Right ventricle myocardium inferior (tissue), 1 donor: ENCODE measurements at regions not wholly inside any gene's neighbourhood (a gene's known extent, or its start where the extent isn't known, plus 50 kb on each side); places are given as distances from the start of the nearest gene placed in this dataset.
A peak's percentile ranks its signal among the peaks of the same experiment; 100 is the strongest.

ENCODE experiments used
- ATAC-seq: fragments of 200-7000 bp; cut with Tn5 transposase; one replicate; pipeline ENCODE4 v1.9.1; 2020; ENCODE audit warnings: mild to moderate bottlenecking, moderate library complexity
- DNase-seq: peaks from one replicate; pipeline ENCODE4 v3.0.0; 2021; ENCODE audit errors: missing footprints
- intact Hi-C: fragments of 100-400 bp; cut with DNase I; formaldehyde crosslinking; loops from one replicate; pipeline ENCODE4 v1.11.0; 2022
- donor health status: DM: no; HTN: yes; CAD: no; lungs with severe emphysema.

DNA sequence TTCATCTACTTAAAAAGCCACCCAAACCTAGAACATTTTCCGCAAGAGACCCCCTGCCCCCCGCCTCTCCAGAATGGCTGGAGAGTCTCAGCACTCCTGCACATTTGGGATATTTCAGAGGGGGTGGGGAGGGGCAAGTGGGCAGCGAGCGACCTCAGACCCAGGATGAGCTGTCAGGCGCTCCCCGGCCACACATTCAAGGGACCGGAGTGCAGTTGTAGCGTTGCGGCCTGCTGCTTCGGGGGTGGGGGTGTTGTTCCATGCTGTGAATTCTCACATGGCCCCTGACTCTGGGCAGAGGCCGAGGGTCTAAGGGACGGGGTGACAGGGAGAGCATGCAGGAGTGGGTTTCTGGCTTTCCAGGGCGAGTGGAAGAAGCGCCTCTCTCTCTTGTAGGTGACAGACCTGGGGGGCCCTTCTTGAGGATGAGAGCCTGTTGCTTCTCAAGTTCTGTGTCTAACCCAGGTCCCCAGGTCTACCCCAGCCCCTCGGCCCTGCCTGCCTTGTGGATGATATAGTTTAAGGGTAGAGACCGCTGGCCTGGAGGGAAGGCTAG is 231.2 kb downstream of the SEC14L1 start:
- DNase-seq: peak; percentile 70
- intact Hi-C loops: loop anchor here (2.0 kb wide), 1 partner anchor 21 kb away; no protein-coding TSS in a partner anchor
- ATAC-seq: no peak

- intact Hi-C loops: loop anchor here (1.0 kb wide), 1 partner anchor 17 kb away; no protein-coding TSS in a partner anchor
- ATAC-seq (peak; percentile 68), DNase-seq (peak; percentile 95)
Measured at GRCh38 chr17:77372444-77373298, 231.9 kb downstream of the SEC14L1 start.

DNA sequence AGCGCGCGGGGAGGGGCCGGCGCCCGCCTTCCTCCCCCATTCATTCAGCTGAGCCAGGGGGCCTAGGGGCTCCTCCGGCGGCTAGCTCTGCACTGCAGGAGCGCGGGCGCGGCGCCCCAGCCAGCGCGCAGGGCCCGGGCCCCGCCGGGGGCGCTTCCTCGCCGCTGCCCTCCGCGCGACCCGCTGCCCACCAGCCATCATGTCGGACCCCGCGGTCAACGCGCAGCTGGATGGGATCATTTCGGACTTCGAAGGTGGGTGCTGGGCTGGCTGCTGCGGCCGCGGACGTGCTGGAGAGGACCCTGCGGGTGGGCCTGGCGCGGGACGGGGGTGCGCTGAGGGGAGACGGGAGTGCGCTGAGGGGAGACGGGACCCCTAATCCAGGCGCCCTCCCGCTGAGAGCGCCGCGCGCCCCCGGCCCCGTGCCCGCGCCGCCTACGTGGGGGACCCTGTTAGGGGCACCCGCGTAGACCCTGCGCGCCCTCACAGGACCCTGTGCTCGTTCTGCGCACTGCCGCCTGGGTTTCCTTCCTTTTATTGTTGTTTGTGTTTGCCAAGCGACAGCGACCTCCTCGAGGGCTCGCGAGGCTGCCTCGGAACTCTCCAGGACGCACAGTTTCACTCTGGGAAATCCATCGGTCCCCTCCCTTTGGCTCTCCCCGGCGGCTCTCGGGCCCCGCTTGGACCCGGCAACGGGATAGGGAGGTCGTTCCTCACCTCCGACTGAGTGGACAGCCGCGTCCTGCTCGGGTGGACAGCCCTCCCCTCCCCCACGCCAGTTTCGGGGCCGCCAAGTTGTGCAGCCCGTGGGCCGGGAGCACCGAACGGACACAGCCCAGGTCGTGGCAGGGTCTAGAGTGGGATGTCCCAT is 232.8 kb downstream of the SEC14L1 start:
- intact Hi-C loops: loop anchor here (1.0 to 2.0 kb wide), 2 partner anchors 16 to 43 kb away; no protein-coding TSS in a partner anchor
- ATAC-seq (peak; percentile 11), DNase-seq (peak; percentile 78)

DNA sequence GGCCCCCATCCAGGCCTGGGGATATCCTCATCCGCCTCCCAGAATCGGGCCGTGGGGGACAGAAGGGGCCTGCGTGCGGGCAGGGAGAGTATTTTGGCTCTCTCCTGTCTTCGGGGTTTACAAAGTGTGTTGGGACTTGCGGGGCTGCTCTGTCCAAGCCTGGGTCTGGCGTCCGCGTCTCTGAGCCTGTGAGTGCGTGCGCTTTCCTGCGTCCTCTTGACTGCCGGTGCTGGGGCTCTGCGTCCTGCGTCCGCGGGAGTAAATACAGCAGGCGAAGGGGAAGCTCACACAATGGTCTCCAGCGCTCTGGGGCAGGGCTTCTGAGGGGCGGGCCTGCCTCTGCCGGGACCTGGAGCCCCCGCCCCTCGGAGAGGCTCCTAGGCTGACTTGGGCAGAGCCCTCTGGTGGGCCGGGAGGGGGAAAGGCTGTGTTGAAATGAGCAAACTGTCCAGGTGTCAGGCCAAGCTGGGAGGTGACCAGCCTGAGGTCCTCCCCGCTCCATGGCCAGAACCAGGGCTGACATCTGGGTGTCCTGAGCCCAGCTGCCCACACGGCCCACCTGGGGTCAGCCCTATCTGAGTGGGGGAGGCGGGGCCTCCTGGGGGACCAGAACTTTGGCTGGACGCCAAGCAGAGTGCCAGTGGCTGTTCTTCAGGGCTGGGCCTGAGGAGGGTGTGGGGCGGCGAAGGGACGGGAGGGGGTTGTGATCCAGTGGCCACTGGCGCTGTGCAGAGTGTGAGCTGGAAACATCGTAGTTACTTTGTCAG is 233.6 kb downstream of the SEC14L1 start:
- intact Hi-C loops: loop anchor here (2.0 kb wide), 1 partner anchor 44 kb away; no protein-coding TSS in a partner anchor
- peak; percentile 77 for ATAC-seq
- peak; percentile 92 for DNase-seq

- DNase-seq: no peak
- no peak for ATAC-seq
- intact Hi-C loops: loop anchor here (2.0 kb wide), 1 partner anchor 45 kb away; no protein-coding TSS in a partner anchor
Measured at GRCh38 chr17:77375108-77375916, 234.5 kb downstream of the SEC14L1 start.

- ATAC-seq (no peak), DNase-seq (no peak)
- intact Hi-C loops: loop anchor here (2.0 kb wide), 1 partner anchor 45 kb away; no protein-coding TSS in a partner anchor
Measured at GRCh38 chr17:77375917-77376651, 235.3 kb downstream of the SEC14L1 start.

DNA sequence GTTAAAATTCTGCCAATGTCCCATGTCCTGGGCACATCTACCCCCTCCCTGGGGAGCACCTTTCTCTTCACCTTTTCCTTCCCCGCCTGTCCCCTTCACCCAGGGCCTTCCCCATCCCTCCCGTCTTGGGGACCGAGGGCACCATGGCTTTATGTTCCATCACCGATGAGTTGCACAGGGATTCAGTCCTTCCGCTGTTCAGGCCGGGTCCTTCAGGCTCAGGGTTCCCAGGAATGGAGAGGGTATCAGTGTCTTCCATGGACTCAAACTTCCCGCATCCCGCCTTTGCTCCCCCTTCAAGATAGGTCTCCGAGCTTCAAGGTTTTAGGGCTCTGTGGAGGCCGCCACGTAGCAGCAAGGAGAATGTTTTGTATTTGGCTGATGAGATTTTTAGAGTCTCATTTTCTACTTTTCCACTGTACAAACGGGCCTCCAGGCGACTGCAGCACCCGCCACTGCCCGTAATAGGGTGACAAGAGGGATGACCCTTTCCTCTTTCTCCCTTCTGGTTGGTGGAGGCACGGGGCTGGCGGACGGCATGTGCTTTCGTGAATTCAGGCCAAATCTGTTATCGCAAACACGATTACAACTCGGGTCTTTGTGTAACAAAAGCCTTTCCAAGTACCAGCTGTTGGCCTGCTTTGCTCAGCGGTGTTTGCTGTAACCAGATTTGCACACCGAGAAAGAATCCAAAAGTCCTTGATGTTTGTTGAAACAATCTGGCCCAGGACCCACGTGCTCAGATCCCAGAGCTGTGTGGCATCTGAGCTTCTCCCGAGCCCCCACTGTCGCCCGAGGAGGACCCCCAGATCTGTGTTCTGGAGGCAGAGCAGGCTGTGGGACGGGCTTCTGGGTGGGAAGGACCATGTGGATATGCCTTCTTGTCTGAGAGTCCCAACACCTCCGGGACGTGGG is 236.3 kb downstream of the SEC14L1 start:
- intact Hi-C loops: no loop called here
- DNase-seq (no peak), ATAC-seq (peak; percentile 9)

GRCh38 chr17:77377710-77378235 is 237.0 kb downstream of the SEC14L1 start:
- ATAC-seq: no peak
- intact Hi-C loops: no loop called here
- no peak for DNase-seq

DNA sequence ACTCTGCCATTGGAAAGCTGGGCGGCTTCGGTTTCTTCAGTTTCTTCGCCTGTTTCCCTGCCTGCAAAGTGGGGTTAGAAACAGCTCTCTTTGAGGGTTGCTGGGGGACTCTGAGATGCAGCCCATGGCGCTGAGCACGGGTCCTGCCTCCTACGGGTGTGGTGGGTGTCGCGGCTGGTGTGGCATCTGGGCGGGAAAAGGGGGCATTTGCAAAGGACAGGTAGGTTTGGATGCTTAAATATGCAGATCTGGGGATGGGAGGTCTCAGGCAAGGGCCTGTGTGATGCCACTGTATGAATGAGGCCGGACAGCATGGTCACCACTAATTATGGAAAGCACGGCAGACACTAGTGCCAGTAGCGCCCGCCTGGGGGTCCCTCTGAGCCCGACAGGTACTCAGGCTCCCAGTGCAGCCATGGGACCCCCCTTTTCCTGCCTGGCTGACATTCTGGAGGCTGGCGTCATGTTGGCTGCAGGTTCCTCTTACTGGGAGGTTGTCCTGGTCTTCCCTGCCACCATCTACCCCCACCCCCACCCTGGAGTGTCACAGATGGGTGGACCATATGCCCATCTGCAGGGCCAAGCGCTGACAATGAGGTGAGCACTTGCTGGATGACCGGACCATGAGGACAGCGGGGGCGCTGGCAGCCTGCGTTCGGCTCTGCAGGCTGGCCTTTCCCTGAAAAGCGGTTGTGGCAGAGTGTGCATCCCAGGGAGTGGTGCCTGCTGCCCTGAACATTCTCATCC is 237.7 kb downstream of the SEC14L1 start:
- no peak for DNase-seq
- ATAC-seq: no peak
- intact Hi-C loops: no loop called here

GRCh38 chr17:77379065-77379428 is 238.3 kb downstream of the SEC14L1 start:
- intact Hi-C loops: no loop called here
- ATAC-seq (no peak), DNase-seq (no peak)

DNA sequence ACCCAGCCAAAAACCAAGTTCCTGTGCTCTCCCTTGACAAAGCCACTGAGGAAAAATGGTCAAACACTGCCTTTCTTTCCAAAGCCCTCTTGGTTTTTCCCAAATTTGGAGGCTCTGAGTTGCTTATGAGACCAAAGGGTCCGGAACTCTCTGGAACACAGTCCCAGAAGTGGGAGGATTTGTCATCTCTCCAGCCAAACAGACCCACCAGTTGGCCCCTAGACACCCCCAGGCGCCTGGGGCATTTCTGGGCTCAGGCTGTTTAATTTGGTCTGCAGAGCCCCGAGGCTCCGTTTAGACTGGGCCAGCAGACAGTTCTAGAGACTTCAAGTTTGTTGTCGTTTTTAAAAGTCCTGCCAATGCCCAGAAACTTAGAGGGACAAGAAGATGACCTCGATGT is 239.1 kb downstream of the SEC14L1 start:
- no peak for ATAC-seq
- no peak for DNase-seq
- intact Hi-C loops: no loop called here

DNA sequence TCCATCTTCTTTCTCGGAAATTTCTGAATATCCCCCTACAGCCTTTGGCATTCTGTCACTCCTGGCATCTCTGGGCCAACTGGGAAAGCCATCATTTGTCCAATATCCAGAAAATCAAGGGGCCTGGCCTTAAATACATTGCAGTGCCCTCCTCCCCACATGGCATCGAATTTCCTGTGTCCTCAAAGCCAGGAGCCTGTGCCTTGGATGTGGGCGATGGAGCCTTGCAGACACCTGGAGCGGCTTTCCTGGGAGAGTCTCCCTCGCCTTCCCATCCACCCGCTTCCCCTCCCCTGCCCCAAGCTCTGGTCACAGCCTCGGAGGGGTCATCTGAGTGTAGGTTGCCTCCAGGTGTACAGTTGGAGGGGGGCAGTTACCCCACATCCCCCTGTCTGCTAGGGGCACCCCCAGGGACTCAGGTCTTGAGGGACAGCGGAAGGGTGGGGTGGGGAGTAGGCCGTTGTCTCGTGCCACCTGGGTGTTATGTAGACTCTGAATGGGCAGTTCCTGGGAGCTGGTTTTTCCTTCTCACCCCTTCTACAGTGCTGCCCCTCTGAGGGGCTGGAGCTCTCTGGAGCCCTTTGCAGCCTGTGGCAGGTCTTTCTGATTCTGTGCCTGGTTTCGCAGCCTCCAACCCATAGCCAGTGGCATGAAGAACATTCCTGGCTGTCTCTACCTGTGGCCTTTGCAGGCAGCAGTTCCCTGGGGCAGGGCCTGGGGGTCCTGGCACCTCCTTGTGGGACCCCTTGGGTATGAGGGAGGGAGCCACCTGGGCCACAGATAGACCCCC is 239.8 kb downstream of the SEC14L1 start:
- DNase-seq: no peak
- ATAC-seq: no peak
- intact Hi-C loops: no loop called here

- ATAC-seq (no peak), DNase-seq (no peak)
- intact Hi-C loops: no loop called here
Measured at GRCh38 chr17:77381185-77381700, 240.5 kb downstream of the SEC14L1 start.

- DNase-seq: no peak
- no peak for ATAC-seq
- intact Hi-C loops: no loop called here
Measured at GRCh38 chr17:77381731-77382130, 241.0 kb downstream of the SEC14L1 start.
